Mononuclear cell (primary cell): ENCODE measurements at regions not wholly inside any gene's neighbourhood (a gene's known extent, or its start where the extent isn't known, plus 50 kb on each side); places are given as distances from the start of the nearest gene placed in this dataset.

ENCODE experiments used
- H3K27me3 ChIP-seq: 2 replicates; pipeline ENCODE4 v1.6.0; 2011; ENCODE audit warnings: low read length, control low read depth; ENCODE audit not compliant: insufficient read depth
- H3K4me1 ChIP-seq: 2 replicates; pipeline ENCODE4 v1.5.1; 2011; ENCODE audit warnings: mild to moderate bottlenecking, low read length, control low read depth; ENCODE audit not compliant: insufficient read depth
- H3K4me3 ChIP-seq: 2 replicates; pipeline ENCODE4 v1.5.1; 2011; ENCODE audit warnings: mild to moderate bottlenecking, low read length, moderate library complexity
- H3K9me3 ChIP-seq: 2 replicates; pipeline ENCODE4 v1.5.1; 2011; ENCODE audit warnings: low read depth, mild to moderate bottlenecking, control low read depth, low read length

- no peak overlapping the region for H3K4me3 ChIP-seq
- H3K9me3 ChIP-seq: no peaks in the 10 kb centered on the region
- H3K27me3 ChIP-seq: no peaks in the 10 kb centered on the region
- peaks cover 53% of the 10 kb centered on the region for H3K4me1 ChIP-seq
Measured at GRCh38 chr2:172279214-172279613, 148.2 kb upstream of the ITGA6 start.

DNA sequence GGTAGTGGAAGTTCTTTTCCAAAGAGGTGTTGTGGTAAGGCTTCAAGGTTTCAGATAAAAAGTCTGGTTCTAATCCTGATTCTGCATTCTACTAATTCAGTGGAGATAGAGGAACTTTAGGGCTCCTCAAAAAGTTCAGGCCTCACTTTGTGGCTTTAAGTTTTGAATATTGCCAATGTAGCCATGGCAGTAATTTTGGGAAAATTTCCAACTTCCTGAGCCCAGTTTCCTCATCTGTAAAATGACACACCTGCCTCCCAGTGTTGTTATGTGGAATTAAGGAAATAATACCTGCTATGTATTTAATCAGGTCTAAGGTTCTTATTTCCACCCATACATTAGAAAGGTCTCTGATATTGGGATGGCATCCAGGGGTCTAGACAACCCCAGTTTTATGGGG lies 147.6 kb upstream of the ITGA6 start:
- Histone ChIP-seq H3K4me1 (peaks cover 59% of the 10 kb centered on the region), H3K27me3 (no peaks in the 10 kb centered on the region), H3K4me3 (no peak overlapping the region), H3K9me3 (no peaks in the 10 kb centered on the region)

- H3K4me3 ChIP-seq: no peak overlapping the region
- H3K4me1 ChIP-seq: peaks cover 66% of the 10 kb centered on the region
Measured at GRCh38 chr2:172280571-172281361, 146.6 kb upstream of the ITGA6 start.

DNA sequence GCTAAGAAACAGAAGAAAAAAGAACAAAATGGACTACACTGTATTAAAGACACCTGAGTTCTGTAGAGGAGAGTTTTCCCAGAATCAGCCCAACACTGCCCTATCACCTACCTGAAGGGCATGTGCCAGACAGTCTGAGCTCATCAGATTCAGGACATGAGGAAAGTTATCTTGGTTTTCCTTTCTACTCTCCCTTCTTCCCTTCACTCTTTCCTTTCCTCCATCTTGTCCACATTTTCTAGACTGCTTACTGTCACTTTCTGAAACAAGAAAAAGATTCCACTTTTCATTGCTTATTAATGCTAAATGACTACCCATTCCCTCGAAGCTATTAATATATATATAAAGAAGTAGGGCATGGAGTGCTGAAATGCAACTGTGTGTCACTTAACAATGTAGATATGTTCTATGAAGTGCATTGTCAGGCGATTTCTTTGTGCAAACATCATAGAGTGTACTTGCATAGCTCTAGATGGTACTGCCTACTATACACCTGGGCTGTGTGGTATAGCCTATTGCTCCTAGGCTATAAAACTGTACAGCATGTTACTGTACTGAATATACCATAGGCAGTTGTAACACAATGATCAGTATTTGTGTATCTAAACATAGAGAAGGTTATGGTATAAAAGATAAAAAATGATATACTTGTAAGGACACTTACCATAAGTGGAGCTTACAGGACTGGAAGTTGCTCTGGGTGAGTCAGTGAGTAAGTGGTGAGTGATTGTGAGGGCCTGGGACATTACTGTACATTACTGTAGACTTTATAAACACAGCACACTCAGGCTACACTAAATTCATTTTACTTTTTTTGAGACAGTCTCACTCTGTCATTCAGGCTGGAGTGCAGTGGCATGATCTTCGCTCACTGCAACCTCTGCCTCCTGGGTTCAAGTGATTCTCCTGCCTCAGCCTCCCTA lies 145.5 kb upstream of the ITGA6 start:
- H3K4me3 ChIP-seq: no peak overlapping the region
- H3K4me1 ChIP-seq: peaks cover 70% of the 10 kb centered on the region
- no peaks in the 10 kb centered on the region for H3K9me3 ChIP-seq
- H3K27me3 ChIP-seq: no peaks in the 10 kb centered on the region

More at GRCh38 chr2:172280571-172281361, 146.6 kb upstream of the ITGA6 start:
- Histone ChIP-seq H3K9me3 (no peaks in the 10 kb centered on the region), H3K27me3 (no peaks in the 10 kb centered on the region)

GRCh38 chr2:172282944-172283343 lies 144.4 kb upstream of the ITGA6 start:
- Histone ChIP-seq H3K4me1 (peaks cover 70% of the 10 kb centered on the region), H3K27me3 (no peaks in the 10 kb centered on the region), H3K9me3 (no peaks in the 10 kb centered on the region), H3K4me3 (no peak overlapping the region)

- no peaks in the 10 kb centered on the region for H3K27me3 ChIP-seq
- peaks cover 70% of the 10 kb centered on the region for H3K4me1 ChIP-seq
- no peak overlapping the region for H3K4me3 ChIP-seq
- no peaks in the 10 kb centered on the region for H3K9me3 ChIP-seq
Measured at GRCh38 chr2:172283476-172283875, 143.9 kb upstream of the ITGA6 start.

GRCh38 chr2:172284209-172284608 lies 143.2 kb upstream of the ITGA6 start:
- H3K4me3 ChIP-seq: no peak overlapping the region
- H3K27me3 ChIP-seq: no peaks in the 10 kb centered on the region
- no peaks in the 10 kb centered on the region for H3K9me3 ChIP-seq
- H3K4me1 ChIP-seq: peaks cover 66% of the 10 kb centered on the region

GRCh38 chr2:172285010-172285621 lies 142.3 kb upstream of the ITGA6 start:
- H3K27me3 ChIP-seq: no peaks in the 10 kb centered on the region

DNA sequence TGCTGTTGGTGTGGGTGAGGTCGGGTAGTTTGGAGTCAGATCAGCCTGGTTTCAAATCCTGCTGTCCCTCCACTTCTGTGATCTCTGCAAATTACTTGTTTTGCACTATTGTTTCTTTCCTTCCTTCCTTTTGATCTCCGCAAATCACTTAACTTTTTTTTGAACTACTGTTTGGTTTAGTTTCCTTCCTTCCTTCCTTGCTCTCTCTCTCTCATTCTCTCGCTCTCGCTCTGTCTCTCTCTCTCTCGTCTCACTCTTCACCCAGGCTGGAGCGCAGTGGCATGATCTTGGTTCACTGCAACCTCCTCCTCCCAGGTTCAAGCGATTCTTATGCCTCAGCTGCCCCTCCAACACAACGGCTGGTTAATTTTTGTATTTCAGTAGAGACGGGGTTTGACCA lies 141.6 kb upstream of the ITGA6 start:
- H3K4me3 ChIP-seq: no peak overlapping the region
- no peaks in the 10 kb centered on the region for H3K9me3 ChIP-seq
- no peaks in the 10 kb centered on the region for H3K27me3 ChIP-seq
- peaks cover 51% of the 10 kb centered on the region for H3K4me1 ChIP-seq

More at GRCh38 chr2:172285010-172285621, 142.3 kb upstream of the ITGA6 start:
- Histone ChIP-seq H3K4me3 (no peak overlapping the region), H3K9me3 (no peaks in the 10 kb centered on the region), H3K4me1 (peaks cover 57% of the 10 kb centered on the region)

- no peak overlapping the region for H3K4me3 ChIP-seq
- H3K27me3 ChIP-seq: no peaks in the 10 kb centered on the region
- peaks cover 37% of the 10 kb centered on the region for H3K4me1 ChIP-seq
- H3K9me3 ChIP-seq: no peaks in the 10 kb centered on the region
Measured at GRCh38 chr2:172287190-172287589, 140.2 kb upstream of the ITGA6 start.

DNA sequence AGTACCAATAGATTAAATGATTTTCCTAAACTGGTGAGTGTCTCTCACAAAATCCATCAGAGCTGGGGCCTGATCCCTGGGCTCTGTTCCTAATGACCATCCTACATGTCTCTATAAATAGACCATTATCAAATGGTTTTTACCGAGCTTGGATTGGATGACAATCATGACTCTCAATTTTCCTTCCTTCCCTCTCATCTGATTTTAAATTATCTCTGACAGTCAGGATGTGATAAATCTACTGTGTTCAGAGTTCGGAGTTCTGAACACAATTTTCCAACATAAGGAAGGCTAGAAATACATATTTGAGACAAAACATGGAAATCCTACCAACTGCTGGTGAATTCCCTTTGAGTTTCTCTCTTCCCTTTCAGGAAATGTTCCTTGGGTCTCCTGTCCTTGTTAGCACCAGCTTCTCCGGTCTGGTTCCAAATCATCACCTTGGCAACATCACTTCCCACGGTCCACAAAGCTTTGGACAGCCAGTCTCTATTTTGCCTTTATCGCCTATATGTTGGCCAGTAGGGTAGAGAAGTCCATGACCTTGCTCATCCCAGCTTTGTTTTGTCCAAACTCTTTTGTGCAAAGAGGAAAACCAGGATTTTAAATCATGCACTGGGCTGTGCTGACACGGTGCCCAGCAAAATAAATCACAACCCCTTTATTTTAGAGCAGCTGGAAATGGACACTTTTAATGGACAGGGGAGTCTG lies 139.6 kb upstream of the ITGA6 start:
- no peaks in the 10 kb centered on the region for H3K9me3 ChIP-seq
- no peak overlapping the region for H3K4me3 ChIP-seq
- peaks cover 34% of the 10 kb centered on the region for H3K4me1 ChIP-seq
- no peaks in the 10 kb centered on the region for H3K27me3 ChIP-seq

GRCh38 chr2:172288603-172289002 lies 138.8 kb upstream of the ITGA6 start:
- Histone ChIP-seq H3K9me3 (no peaks in the 10 kb centered on the region), H3K4me1 (peaks cover 26% of the 10 kb centered on the region), H3K27me3 (no peaks in the 10 kb centered on the region), H3K4me3 (no peak overlapping the region)

GRCh38 chr2:172293952-172294351 lies 133.4 kb upstream of the ITGA6 start:
- H3K4me1 ChIP-seq: peaks cover 10% of the 10 kb centered on the region
- H3K9me3 ChIP-seq: no peaks in the 10 kb centered on the region
- H3K4me3 ChIP-seq: no peak overlapping the region
- H3K27me3 ChIP-seq: peaks cover 3% of the 10 kb centered on the region

DNA sequence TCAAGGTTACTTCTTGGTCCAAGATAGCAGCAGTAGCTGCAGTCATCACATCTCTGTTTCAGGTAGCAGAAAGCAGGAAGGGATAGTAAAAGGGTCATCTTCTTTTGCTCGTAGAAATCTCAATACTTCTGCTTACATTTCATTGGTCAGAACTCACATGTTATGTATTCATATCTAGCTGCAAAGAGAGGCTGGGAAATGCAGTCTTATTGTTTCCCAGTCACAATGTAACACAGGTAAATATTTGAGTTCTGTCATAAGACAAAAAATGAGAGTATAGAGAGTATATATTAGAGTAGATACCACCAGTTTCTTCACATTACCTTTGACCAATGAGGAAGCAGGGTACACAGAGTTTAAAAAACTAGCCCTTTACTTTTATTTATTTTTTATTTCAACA lies 132.4 kb upstream of the ITGA6 start:
- H3K4me1 ChIP-seq: peaks cover 19% of the 10 kb centered on the region
- H3K4me3 ChIP-seq: no peak overlapping the region
- peaks cover 3% of the 10 kb centered on the region for H3K27me3 ChIP-seq
- no peaks in the 10 kb centered on the region for H3K9me3 ChIP-seq
